HG02981 (cell line): ENCODE measurements at regions not wholly inside any gene's neighbourhood (a gene's known extent, or its start where the extent isn't known, plus 50 kb on each side); places are given as distances from the start of the nearest gene placed in this dataset.
"Not testable (repeated sequence)": the region's sequence is repeated elsewhere in the genome, so short reads cannot be mapped to it uniquely, and the experiment has no call there.

Source experiments
- ATAC-seq: cut with Tn5 transposase; IDR thresholded peaks from one replicate; pipeline ENCODE4 v1.9.1; 2021; ENCODE audit warnings: mild to moderate bottlenecking, moderate library complexity; ENCODE audit not compliant: unreplicated experiment

DNA sequence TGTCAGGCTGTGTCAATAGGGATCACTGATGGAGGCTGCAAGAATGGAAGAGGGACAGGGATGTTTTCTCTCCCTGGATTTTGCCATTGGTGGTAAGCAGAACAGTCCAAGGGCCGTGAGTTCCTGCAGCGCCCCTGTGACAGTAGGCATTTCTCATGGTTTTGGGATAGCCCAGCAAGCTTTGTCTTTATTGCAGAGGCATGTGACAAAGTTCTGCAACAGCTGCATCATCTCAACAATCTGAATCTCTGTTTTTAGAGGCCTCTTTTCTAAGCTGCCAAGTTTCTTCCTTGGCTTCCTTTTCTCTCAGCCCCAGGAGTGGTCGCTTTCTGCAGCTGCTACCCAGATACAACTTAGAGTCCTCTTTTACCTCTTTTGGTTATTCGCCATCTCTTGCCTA, 95.7 kb upstream of the TSHZ3 start:
- ATAC-seq, result no peak

DNA sequence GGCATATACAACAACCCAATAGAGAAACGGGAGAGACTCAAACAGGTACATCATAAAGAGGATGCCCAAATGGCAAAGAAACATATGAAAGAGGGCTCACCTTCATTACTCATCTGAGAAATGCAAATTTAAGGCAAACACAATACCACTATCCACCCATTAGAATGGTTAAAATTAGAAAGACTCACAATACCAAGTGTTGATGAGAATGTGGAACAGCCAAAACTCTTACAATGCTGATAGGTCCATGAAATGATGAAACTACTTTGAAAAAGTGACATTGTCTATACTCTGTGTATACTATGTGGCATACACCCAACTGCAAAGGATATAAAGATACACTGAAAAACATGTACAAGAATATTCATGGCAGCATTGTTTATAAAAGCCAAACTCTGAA, 96.2 kb upstream of the TSHZ3 start:
- no peak for ATAC-seq

DNA sequence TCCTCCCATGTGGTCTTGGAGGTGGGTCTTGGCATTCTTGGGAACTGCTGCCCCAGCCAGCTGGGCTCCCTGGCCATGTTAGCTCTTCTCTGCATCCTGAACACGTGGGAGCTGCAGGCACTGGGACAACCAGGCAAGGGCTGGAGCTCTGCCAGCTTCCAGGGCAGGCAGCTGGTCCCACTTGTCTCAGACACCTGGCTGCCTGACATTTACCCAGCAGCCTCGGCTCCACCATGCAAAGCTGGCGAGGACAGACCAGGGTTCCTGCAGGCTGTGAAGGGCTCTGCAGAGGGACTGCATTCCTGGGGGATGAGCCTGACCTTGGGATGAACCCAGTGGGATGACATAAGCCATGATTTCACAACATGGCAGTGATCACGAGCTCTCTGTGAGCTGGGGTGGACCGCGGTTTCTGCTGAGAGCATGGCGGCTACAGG, 99.0 kb upstream of the TSHZ3 start:
- ATAC-seq, result no peak

DNA sequence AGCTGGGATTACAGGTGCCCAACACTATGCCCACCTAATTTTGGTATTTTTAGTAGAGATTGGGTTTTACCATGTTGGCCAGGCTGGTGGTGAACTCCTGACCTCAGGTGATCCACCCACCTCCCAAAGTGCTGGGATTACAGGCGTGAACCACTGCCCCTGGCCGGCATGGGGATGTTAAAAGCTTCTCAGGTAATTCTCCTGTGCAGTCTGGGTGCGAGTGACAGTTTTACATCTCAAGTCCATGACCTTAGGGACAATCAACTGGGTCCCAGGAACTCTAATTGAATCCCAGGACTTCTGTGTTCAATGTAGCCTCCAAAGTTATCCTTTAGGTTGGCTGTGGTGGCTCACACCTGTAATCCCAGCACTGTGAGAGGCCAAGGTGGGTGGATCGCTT, 100.1 kb upstream of the TSHZ3 start:
- no peak for ATAC-seq

DNA sequence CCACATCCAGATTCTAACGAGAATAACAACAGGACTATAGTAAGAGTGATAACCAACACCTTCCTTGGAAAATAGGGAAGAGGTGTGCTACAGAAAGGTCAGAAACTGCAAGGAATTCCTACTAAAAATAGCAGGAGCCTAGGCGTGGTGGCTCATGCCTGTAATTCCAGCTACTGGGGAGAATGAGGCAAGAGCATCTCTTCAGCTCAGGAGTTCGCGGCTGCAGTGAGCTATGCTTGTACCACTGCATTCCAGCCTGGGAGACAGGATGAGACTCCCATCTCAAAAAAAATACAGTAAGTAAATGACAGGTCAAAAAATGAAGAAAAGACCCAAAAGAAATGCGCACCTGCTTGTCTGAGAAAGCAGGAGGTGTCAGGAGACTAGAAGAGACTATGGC, 101.5 kb upstream of the TSHZ3 start:
- no peak for ATAC-seq

DNA sequence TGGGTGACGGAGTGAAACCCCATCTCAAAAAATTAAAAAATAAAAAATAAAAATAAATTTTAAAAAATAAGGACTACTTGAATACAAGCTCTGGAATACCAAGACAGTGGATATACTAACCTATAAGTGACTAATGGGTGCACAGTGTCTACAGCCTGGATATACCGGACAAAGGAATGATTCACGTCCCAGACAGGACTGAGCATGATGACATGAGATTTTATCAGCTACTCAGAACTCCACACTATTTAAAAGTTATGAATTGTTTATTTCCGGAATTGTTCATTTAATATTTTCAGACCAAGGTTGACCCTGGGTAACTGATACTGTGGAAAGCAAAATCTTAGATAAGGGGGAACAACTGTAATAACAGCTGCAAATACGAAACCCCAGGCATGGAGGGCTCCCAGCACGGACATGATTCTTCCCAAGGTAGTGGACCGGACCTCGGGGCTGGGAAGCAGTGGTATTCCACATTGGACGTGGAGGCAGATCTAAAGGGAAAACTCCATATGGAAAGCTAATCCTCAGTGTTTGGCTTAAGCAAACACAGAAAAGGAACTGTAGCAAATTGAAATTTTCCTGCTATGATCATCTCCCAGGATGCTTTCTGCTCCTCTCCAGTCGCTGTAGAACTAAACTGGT, 102.6 kb upstream of the TSHZ3 start:
- ATAC-seq, result no peak

DNA sequence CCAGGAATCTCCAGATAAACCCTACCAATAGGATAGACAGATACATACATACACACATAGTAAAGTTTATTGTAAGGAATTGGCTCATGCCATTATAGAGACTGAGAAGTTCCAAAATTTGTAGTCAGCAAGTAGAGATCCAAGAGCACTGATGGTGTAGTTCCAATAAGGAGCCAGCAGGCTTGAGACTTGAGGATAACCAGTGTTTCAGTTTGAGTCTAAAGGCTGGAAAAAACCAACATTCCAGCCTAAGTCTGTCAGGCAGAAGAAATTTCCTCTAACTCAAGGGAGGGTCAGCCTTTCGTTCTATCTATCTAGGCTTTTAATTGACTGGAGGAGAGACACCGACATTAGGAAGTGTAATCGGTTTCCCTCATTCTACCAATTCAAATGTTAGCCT, 110.2 kb upstream of the TSHZ3 start:
- ATAC-seq, result no peak

DNA sequence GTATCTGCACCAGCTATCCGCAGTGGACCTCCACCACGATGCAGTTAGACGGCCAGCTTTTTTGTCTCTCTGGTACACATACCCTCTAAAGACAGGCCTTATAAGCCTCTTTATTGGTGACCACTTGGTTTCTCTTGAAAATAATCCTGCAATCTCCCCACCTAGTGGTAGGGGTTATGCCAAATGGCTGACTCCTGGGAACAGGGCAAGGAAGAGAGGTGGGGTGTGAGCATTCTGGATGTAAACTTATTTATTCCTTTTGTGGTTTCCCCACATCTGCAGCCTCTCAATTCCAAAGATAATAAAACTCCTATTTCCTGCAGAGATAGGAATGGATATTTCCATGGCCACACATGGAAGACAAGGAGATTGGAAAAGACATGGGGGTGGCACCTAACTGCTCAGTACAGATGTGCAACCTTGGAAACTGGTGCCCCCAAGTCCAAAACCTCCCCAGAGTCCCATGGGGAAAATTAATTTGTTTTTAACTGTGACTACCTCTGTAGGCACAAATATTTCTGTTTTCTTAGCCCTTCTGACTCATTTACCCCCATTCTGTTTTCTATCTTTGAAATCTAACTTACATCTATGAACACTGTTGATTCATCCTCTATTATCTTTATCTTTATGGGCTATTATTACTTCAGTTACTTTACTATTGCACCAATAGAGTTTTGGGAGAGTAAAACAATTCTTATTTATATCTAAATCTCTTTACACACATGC, 112.7 kb upstream of the TSHZ3 start:
- ATAC-seq, result no peak

DNA sequence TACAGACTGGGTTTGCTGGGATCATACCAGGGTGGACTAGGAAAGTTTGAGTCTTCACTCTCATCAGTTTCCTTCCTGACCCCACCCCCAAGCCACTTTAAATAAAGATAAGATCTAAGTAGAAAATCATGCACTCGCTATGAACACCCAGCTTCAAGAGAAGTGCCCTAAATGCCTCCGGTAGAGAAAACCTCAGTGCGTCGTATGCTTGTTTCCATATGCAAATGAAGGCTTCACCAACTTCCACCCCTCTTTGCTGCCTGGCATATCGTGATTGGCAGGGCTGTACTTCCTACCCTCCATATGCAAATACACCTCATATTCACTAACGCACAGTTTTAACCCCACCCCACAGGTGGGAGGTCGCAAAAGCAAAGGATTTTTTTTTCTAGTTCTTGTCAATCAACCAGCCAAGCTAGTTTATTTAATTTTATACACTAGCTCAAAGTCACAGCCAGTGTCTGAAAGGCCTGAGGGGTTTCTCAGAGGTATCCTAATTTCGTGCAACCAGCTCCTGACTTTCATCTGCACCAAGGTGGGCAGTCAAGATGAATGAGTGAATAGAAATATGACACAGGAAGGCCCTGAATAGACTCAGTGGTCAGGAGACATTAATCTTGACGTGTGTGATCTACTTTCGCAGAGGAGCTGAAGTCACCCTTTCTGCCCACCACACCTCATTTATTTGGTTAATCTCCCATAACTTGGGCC, 121.1 kb upstream of the TSHZ3 start:
- no peak for ATAC-seq

DNA sequence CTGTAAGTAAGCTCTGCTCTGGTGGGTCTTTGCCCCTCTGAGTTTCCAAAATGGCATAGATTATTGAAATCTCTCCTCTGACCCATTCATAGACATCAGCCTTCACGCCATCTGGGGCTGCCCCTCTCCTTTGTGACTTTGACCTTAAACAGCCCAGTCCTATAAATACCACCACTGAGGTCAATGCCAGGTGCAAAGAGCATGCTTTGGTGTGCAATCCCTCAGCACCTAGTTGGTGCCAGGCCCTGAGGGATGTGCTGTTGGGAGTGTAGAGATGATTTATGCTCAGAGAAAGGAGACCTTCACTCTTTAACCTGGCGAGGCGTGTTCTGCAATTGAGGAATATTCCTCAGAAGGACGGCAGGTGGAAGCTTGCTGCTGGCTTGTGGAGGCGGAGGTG, 121.7 kb upstream of the TSHZ3 start:
- no peak for ATAC-seq

DNA sequence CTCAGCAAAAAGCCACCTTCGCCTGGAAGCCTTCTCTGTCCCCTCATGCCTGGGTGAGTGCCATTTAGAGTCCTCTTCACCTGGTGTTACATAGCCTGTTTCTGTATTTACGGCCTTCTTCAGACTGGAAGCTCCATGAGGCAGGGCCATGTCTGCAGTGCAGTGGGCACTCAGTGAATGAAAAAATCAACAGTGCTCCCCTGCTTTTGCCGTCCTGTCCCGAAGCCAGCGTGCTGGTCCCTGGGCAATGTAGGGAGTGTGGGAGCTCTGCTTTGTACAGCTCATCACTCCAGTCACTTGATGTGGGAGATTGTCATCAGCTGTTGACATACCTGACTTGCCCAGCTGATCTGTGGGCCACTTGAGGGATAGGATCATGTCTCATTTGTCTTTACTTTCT, 129.0 kb upstream of the TSHZ3 start:
- ATAC-seq, result no peak

DNA sequence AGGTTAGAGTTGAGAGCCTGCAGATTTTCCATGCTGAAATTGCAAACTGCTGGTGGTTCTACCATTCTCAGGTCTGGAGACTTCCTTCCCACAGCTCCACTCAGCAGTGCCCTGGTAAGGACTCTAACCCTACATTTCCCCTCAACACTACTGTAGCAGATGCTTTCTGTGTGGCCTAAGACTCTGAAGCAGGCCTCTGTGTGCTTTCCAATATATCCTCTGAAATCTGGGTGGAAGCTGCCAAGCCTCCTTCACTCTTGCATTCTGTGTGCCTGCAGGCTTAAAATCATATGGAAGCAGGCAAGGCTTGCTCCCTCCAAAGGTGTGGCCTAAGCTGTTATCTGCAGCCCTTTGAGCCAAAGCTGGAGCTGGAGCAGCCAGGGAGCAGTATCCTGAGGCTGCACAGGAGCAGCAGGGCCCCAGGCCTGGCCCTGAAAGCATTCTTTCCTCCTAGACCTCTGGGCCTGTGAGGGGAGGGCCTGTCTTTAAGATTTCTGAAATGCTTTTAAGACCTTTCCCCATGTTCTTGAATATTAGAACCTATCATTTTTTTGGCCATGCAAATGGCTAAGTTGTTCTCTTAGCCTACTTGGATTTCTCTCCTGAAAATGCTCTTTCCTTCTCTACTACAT, 134.1 kb upstream of the TSHZ3 start:
- ATAC-seq, result no peak

DNA sequence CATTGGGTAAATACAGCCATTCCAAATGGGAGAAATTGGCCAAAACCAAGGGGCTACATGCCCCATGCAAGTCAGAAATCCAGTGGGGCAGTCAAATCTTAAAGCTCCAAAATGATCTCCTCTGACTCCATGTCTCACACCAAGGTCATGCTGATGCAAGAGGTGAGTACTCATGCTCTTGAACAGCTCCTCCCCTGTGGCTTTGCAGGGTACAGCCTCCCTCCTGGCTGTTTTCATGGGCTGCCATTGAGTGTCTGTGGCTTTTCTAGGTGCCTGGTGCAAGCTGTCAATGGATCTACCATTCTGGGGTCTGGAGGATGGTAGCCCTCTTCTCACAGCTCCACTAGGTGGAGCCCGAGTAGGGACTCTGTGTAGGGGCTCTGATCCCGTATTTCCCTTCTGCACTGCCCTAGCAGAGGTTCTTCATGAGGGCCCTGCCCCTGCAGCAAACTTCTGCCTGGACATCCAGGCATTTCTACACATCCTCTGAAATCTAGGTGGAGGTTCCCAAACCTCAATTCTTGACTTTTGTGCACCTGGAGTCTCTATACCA, 135.7 kb upstream of the TSHZ3 start:
- not testable (repeated sequence) for ATAC-seq

DNA sequence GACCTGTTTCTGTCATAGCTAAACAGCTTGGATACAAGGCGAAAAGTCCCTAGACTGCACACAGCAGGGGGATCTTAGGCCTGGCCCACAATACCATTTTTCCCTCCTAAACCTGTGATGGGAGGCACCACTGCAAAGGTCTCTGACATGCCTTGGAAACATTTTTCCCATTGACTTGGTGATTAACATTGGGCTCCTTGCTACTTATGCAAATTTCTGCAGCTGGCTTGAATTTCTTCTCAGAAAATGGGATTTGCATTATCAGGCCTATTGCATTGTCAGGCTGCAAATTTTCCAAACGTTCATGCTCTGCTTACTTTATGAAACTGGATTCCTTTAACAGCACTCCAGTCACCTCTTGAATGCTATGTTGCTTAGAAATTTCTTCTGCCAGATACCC, 136.2 kb upstream of the TSHZ3 start:
- no peak for ATAC-seq

DNA sequence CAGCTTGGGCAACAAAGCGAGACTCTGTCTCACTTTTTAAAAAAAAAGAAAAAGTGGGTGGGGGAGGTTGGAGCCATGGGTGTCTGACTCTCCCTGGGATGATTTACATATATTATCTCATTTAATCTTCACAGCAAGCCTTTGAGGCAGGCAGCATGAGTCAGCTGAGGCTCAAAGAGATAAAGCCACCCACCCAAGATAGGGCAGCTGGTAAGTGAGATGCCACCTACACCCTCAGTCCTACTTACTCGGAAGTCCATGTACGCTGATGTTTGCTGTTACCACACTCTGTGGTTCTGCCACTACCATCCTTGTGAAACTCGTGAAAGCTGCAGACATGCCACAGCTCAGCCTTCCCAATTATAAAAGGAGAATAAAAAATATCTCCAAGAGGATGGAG, 142.0 kb upstream of the TSHZ3 start:
- no peak for ATAC-seq

DNA sequence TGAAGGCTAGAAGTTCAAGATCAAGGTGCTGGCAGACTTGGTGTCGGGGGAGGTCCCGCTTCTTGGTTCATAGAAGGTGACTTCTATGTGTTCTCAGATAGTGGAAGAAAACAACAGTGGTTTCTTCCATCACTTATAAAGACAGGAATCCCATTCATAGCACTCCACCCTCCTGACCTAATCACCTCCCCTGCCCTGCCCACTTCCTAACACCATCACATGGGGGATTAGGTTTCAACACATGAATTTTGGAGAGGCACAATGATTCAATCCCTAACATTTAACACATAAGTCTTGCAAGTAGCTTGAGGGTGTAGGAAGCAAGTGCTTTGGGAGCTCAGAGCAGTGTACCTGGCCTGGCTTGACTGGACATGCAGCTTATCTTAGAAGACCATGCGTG, 142.8 kb upstream of the TSHZ3 start:
- ATAC-seq, result no peak

DNA sequence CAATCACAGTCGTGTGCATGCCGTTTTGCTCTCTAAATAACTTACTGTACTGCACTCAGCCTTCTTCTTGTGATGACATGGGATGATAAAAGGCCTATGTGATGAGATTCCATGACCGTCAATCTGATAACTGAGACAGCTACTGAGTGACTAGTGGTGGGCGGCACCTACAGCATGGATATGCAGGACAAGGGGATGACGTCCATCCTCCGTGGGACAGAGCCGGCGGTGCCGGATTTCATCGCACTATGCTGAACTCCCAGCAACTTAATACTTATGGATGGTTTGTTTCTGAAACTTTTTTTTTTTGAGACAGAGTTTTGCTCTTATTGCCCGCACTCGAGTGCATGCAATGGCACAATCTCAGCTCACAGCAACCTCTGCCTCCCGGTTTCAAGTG, 146.8 kb upstream of the TSHZ3 start:
- no peak for ATAC-seq

DNA sequence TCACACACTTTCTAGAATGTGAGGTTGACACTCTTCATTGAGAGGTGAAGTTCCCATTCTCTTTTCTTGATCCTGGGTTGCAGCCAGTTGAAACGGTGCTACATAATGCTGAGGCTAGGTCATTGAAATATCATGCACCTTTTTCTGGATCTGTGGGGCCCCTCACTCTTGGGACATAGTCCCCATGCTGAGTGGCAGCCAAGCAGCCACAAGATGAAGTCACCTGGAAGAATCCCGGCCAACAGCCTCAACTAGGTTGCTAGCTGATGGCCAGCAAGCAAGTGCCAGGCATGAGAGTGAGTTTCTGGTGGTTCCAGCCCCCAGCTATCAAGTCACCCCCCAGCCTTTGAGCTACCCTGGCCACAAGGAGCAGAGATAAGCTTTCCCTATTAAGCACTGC, 148.5 kb upstream of the TSHZ3 start:
- no peak for ATAC-seq

DNA sequence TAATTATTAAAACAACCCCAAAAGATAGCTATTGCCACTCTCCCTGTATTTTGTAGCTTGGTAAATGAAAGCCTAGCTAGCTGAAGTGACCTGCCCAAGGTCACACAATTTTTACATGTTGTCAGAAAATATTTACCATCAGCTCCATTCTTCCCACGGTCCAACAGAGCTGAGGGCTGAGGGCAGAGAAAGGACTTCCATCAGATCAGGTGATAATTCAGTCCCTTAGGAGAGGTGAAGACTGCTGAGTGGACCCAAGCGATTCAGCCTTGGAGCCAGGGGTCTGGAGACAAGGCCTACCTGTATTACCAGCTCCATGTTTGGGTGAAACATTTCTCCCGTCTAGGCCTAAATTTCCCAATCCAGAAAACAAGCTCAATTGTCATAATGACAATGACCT, 149.5 kb upstream of the TSHZ3 start:
- ATAC-seq, result no peak

DNA sequence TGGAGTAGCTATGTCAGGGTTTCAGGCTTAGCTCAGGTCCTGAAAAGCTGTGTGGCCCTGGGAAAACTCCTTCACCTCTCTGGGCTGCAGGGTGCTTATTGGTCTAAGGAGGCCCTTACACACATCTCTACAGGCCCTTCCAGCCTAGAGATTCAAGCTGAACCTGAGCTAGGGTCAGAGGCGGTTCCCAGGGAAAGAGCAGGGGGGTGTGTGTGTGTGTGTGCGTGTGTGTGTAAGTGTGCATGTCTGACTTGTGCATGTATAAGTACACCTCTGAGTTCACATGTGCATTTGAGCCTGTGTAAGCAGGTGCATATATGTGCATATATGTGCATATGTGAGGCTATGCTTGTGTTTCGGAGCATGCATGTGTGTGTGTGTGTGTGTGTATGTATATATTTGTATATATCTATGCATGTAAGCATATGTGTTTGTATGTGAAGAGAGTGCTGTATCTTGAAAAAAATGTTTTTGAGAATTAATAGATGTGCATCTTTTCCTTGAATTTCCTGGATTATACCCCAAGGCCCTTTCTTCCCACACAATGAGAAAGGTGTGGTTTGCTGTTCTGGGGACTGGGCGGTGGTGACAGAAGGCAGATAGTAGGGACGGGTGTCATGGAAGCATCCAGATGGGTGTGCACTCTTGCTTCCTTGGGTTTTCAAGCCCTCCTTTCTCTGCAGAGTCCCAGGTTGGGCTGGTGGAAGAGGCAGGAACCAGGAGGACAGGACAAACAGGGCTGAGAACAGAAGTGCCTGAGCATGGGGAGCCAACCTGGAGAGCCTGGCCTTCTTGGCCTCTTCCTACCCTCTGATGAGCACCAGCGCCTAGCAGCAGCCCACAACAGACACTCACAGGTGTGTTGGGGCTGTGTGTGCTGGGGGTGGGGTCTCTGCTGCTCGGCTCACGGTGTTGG, 150.3 kb upstream of the TSHZ3 start:
- no peak for ATAC-seq
